Peyer's patch (tissue), 4 donors: ENCODE measurements at regions not wholly inside any gene's neighbourhood (a gene's known extent, or its start where the extent isn't known, plus 50 kb on each side); places are given as distances from the start of the nearest gene placed in this dataset.

Source experiments
- DNase-seq, 3 donors: peaks; one replicate each; pipeline ENCODE4 v3.0.0-alpha.2; 2017 to 2019
- H3K27ac ChIP-seq, 4 donors: fragments of 200-600 bp; sonication (generic); one replicate each; pipeline ENCODE4 v1.5.1; 2016 to 2019
- H3K27me3 ChIP-seq, 2 donors: fragments of 200-600 bp; sonication (generic); one replicate each; pipeline ENCODE4 v1.5.1; 2019
- H3K36me3 ChIP-seq, 3 donors: fragments of 200-600 bp; sonication (generic); one replicate each; pipeline ENCODE4 v1.5.1; 2016 to 2019
- H3K4me1 ChIP-seq, 4 donors: fragments of 200-600 bp; sonication (generic); one replicate each; pipeline ENCODE4 v1.5.1; 2016 to 2019
- H3K4me3 ChIP-seq, 4 donors: fragments of 200-600 bp; sonication (generic); 1 replicate in 3 of 4; 2 replicates in 1 of 4; pipeline ENCODE4 v1.5.1; 2016 to 2019; ENCODE audit warnings: mild to moderate bottlenecking in 1 of 4
- H3K9me3 ChIP-seq, 4 donors: fragments of 200-600 bp; sonication (generic); one replicate each; pipeline ENCODE4 v1.5.1; 2016 to 2019; ENCODE audit warnings: mild to moderate bottlenecking in 1 of 4
- POLR2A ChIP-seq, 2 donors: fragments of 450-650 bp; IDR thresholded peaks; one replicate each; pipeline ENCODE4 v1.5.1; 2017; ENCODE audit warnings: antibody characterized with exemption in 2 of 2, mild to moderate bottlenecking in 2 of 2, moderate library complexity in 2 of 2
- TF ChIP-seq, protein P1 (sequence below), 6 experiments: fragments of 450-650 bp in 4 of 6; fragments of 200-600 bp in 2 of 6; sonication (generic) in 1 of 6; IDR thresholded peaks; one replicate each; pipeline ENCODE4 v1.5.1; 2017 to 2019; ENCODE audit warnings: antibody characterized with exemption in 6 of 6, mild to moderate bottlenecking in 3 of 6, moderate library complexity in 1 of 6

DNA sequence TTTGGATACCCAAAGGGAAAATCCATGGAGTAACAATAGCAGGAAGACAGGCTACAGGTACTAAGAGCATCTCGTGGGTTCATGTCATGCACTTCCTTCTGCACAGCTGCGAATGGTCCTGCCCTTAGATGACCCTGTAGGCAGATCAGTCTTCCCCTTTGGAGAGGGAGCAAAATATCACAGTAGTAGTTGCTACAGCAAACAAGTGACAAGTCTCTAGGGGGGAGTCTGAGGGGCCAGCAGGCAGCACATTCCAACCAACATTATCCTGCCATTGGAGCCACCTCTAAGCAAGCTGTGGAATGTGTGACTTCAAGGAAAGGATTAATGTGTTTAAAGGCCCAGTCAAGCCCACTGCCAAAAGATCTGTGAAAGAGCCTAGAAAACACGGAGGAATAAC, 273.2 kb upstream of the PARD3B start:
- Histone ChIP-seq H3K36me3 (no peaks in the 10 kb centered on the region), H3K4me1 (no peaks in the 10 kb centered on the region), H3K4me3 (no peak overlapping the region), H3K9me3 (no peaks in the 10 kb centered on the region), H3K27me3 (no peaks in the 10 kb centered on the region), H3K27ac (no peak overlapping the region)
- no peak for DNase-seq
- no peak for TF ChIP-seq POLR2A (IDR thresholded peaks at IDR 0.05)
- TF ChIP-seq, protein P1, sequence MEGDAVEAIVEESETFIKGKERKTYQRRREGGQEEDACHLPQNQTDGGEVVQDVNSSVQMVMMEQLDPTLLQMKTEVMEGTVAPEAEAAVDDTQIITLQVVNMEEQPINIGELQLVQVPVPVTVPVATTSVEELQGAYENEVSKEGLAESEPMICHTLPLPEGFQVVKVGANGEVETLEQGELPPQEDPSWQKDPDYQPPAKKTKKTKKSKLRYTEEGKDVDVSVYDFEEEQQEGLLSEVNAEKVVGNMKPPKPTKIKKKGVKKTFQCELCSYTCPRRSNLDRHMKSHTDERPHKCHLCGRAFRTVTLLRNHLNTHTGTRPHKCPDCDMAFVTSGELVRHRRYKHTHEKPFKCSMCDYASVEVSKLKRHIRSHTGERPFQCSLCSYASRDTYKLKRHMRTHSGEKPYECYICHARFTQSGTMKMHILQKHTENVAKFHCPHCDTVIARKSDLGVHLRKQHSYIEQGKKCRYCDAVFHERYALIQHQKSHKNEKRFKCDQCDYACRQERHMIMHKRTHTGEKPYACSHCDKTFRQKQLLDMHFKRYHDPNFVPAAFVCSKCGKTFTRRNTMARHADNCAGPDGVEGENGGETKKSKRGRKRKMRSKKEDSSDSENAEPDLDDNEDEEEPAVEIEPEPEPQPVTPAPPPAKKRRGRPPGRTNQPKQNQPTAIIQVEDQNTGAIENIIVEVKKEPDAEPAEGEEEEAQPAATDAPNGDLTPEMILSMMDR (IDR thresholded peaks at IDR 0.05) = no peak

DNA sequence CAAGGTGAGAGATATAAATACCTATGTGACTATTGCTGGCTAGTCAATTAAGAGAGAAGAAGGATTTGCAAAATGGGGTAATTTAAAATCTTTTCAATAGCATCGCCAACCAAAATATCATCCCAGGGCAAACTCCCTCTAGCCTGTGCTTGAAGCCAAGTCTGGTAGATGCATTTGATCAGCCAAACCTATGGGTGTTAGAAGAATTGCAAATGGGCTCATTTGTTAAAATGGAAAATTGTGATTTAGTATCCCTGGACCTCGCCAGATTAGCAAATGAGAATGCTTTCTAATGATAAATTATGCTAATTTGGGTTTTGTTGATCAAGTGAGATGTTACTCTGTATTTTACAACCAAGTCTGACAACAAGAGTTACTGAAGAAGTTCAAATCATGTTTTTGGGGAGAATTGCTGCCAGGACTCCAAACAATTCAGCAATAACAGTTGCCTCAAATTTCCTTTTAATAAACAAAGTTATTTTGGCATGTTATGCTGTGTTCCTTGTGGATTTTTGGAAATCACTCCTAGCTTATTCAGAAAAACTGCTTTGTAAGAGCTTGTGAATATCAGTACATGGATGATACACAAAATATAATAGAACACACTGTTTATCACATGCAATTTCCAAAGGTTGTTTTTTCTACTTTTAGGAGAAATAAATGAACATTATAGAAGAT, 272.5 kb upstream of the PARD3B start:
- Histone ChIP-seq H3K36me3 (no peaks in the 10 kb centered on the region), H3K27ac (no peak overlapping the region), H3K27me3 (no peaks in the 10 kb centered on the region), H3K9me3 (no peaks in the 10 kb centered on the region), H3K4me1 (no peaks in the 10 kb centered on the region), H3K4me3 (no peak overlapping the region)
- no peak for DNase-seq
- no peak for TF ChIP-seq POLR2A (IDR thresholded peaks at IDR 0.05)
- TF ChIP-seq, protein P1 (IDR thresholded peaks at IDR 0.05) = no peak

DNA sequence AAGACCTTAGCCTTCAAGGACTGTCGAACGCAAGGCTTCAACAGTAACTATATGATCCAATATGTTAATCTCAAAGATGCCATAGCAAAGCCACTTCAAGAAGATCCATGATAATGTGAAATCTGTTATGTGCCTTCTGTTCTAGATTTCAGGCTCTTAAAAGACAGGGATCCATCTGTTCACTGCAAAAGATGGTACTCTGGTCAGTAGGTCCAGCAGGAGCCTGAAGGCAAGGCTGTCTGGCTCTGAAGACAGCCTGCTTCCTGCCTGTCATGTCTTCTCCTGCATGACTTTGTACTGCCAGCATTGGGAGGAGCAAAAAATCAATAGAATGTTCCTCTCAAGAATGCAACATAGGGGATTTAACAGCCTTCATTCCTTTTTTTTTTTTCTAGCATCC, 270.8 kb upstream of the PARD3B start:
- H3K27me3 ChIP-seq = no peaks in the 10 kb centered on the region
- DNase-seq = no peak
- no peaks in the 10 kb centered on the region for H3K4me1 ChIP-seq
- TF ChIP-seq POLR2A (IDR thresholded peaks at IDR 0.05) = no peak
- TF ChIP-seq, protein P1 (IDR thresholded peaks at IDR 0.05) = no peak
- no peaks in the 10 kb centered on the region for H3K36me3 ChIP-seq
- H3K4me3 ChIP-seq = no peak overlapping the region
- H3K27ac ChIP-seq = no peak overlapping the region
- H3K9me3 ChIP-seq = no peaks in the 10 kb centered on the region

DNA sequence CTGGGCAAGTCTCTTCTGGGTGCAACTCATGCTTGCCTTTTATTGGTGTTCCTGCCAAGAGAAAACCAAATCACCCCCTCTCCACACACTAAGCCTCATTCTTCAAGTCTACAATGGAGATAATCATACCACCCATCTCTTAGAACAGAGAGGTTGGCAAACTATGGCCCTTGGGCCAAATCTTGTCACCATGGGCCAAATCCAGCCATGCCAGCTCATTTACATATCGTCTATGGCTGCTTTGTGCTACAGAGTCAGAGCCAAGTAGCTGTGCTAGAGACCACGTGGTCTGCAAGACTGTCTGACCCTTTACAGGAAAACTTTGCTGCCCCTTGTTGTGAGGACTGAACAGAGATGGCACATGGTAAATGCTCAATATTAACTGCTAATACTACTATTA, 270.3 kb upstream of the PARD3B start:
- no peaks in the 10 kb centered on the region for H3K27me3 ChIP-seq
- no peak overlapping the region for H3K4me3 ChIP-seq
- TF ChIP-seq, protein P1 (IDR thresholded peaks at IDR 0.05) = no peak
- no peak for TF ChIP-seq POLR2A (IDR thresholded peaks at IDR 0.05)
- H3K27ac ChIP-seq = no peak overlapping the region
- no peaks in the 10 kb centered on the region for H3K4me1 ChIP-seq
- no peaks in the 10 kb centered on the region for H3K9me3 ChIP-seq
- no peaks in the 10 kb centered on the region for H3K36me3 ChIP-seq
- no peak for DNase-seq

DNA sequence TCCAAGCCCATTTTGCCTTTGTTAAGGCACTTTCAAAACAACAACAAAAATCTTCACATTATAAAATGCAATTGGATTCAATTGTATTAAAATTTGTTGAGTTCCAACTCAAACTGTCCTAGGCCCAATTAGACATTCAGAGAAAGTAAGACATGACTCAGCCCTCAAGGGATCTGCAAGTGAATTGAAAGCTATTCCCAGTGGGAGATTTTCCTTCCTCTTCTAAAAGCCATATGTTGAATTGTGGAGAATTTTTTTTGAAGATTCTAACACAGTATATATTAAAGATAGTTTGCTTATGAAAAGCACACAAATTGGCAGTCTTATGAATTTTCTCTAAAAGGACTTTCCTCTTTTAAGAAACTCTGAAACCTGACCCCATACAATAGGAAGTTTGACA, 268.0 kb upstream of the PARD3B start:
- Histone ChIP-seq H3K27me3 (no peaks in the 10 kb centered on the region), H3K36me3 (no peaks in the 10 kb centered on the region), H3K4me1 (no peaks in the 10 kb centered on the region), H3K4me3 (no peak overlapping the region), H3K9me3 (no peaks in the 10 kb centered on the region), H3K27ac (no peak overlapping the region)
- TF ChIP-seq, protein P1 (IDR thresholded peaks at IDR 0.05) = no peak
- no peak for TF ChIP-seq POLR2A (IDR thresholded peaks at IDR 0.05)
- DNase-seq = no peak

DNA sequence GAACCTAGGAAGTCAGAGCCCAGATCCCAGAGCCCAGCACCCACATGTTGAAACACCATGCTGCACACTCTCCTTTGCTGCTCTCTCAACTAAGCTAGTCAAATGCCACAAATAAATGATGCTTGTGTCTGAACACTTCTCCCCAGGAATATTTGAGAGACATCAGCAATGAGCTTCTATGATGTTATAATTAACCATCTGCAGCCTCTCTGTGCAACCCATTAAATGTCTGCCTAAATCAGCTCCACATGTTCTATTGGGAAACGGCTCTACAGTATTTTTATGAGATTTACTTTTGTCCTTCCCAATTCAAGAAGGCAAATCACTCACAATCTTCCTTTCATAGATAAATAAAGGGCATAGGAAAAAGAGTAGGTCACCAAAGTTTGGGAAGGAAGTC, 266.8 kb upstream of the PARD3B start:
- no peak overlapping the region for H3K27ac ChIP-seq
- H3K36me3 ChIP-seq = no peaks in the 10 kb centered on the region
- no peaks in the 10 kb centered on the region for H3K27me3 ChIP-seq
- TF ChIP-seq POLR2A (IDR thresholded peaks at IDR 0.05) = no peak
- TF ChIP-seq, protein P1 (IDR thresholded peaks at IDR 0.05) = no peak
- no peaks in the 10 kb centered on the region for H3K9me3 ChIP-seq
- H3K4me3 ChIP-seq = no peak overlapping the region
- DNase-seq = no peak
- no peaks in the 10 kb centered on the region for H3K4me1 ChIP-seq
